HG02588 (cell line): ENCODE measurements at regions not wholly inside any gene's neighbourhood (a gene's known extent, or its start where the extent isn't known, plus 50 kb on each side); places are given as distances from the start of the nearest gene placed in this dataset.

Experiments used
- ATAC-seq: cut with Tn5 transposase; IDR thresholded peaks from one replicate; pipeline ENCODE4 v1.9.1; 2021; ENCODE audit warnings: mild to moderate bottlenecking, moderate library complexity; ENCODE audit not compliant: unreplicated experiment

DNA sequence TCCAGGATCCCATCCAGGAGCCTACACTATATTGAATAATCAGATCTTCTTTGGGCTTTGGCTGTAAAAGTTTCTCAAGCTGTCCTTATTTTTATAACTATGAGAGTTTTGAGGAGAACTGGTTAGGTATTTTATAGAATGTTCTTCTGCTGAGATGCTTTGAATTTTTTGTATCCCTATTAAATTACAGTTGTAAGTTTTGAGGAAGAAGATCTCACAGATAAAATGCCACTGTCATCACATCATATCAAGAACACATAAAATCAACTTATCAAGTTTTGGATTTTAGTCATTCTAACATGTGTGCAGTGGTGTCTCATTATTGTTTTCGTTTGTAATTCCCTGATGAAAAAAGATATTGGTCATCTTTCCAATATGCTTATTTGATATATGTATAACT, 260.2 kb upstream of the COL3A1 start:
- no peak for ATAC-seq

- no peak for ATAC-seq
These were observed 253.2 kb upstream of the COL3A1 start for GRCh38 chr2:188720811-188721605.

GRCh38 chr2:188721784-188722183, 252.4 kb upstream of the COL3A1 start:
- no peak for ATAC-seq

- ATAC-seq, result no peak
These were observed 248.3 kb upstream of the COL3A1 start for GRCh38 chr2:188725746-188726360.

- ATAC-seq, result no peak
These were observed 247.4 kb upstream of the COL3A1 start for GRCh38 chr2:188726626-188727247.

DNA sequence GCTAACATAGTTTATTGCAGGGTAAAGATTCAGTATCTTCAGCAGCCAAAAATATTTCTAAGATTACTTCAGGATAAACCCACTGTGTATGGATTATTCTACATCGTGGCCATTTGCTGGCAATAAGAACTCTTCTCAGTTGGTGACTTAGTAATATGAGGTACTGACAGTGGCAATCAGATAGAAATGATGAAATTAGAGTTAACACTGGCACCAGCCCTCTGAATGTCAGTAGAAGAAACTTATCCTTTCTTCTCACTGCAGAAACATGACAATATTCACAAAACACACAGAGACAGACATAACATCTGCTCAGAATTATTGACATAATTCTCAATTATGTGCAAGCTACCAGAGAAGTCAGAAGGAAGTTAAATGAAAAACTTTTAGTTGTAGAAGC, 246.3 kb upstream of the COL3A1 start:
- no peak for ATAC-seq

DNA sequence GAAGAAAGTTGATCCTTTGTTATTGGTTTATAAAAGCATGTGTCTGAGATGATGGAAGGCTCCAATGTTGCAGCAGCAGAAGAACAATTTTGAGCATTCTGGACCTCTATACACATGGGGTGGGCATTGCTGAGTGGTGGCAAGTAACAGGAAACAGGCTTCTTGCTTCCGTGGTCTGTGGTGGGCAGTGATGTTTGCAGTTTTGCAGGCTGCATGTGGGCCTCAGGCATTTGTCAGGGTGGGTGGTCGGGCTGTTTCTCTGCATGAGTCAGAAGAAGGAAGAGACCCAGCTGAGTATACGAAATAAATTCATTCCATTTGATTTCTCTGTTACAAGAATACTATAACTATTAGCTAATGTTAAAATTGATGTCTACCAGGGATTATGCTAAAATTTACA, 239.5 kb upstream of the COL3A1 start:
- ATAC-seq, result no peak

GRCh38 chr2:188746727-188747126, 227.4 kb upstream of the COL3A1 start:
- no peak for ATAC-seq

- no peak for ATAC-seq
These were observed 222.4 kb upstream of the COL3A1 start for GRCh38 chr2:188751816-188752215.

- ATAC-seq, result no peak
These were observed 221.9 kb upstream of the COL3A1 start for GRCh38 chr2:188752311-188752710.

GRCh38 chr2:188762151-188762550, 212.0 kb upstream of the COL3A1 start:
- ATAC-seq, result no peak

DNA sequence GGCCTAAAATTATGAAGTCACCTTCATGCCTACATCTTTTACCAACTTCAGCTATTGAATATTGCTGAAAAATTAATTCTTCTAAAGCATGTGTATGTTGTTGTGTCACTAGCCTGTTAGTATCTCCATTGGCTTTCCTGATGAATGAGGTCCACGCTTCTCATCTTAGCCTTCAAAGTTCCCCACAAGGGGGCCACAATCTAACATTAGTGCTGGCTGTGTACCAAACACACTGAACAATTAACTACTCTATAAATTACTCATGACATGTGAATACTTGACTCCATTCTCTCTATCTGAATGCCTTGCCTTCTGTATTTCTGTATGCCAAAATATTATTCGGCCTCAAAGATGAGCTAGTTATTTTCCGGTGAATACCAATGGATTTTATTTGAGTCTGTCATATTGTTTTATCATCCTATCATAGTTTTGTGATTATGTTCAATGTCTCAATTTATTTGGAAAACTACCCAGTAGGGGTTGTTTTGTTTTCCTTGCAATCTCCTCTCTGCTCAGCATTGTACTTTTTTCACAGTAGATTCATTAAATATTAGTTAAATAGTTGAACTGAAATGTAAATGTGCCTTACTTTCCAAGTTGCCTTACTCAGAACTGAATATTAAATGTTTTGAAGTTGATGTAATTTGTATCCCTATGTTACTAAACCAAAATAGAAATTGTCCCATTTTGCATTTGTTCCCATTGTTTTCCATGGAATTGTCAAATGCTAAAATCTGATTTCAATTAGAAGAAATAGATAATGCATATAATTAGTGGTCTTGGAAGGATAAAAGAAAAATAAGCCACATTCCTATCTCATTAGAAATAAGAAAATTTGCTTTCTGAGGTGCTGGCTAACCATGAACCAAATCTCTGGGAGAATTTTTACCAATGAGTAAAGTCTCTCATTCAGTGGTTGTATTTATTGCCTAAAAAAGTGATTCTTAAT, 208.4 kb upstream of the COL3A1 start:
- no peak for ATAC-seq

DNA sequence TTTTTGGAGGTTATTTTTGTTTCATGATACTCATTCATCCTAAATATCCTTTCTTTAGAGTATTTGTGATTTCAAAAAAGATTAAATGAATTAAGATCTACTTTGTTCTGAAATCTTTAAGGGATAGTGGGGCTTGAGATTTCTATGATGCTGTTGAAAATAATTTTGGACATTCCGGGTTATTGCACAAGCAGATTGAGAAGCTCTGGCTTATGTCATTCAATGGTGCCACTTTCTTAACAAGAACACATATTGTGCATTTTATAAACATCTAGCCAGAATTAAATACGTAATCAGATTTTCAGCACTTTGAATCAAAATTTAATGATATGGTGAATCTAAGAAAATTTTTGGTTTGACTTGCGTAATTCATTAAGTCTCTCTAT, 207.7 kb upstream of the COL3A1 start:
- ATAC-seq, result no peak

DNA sequence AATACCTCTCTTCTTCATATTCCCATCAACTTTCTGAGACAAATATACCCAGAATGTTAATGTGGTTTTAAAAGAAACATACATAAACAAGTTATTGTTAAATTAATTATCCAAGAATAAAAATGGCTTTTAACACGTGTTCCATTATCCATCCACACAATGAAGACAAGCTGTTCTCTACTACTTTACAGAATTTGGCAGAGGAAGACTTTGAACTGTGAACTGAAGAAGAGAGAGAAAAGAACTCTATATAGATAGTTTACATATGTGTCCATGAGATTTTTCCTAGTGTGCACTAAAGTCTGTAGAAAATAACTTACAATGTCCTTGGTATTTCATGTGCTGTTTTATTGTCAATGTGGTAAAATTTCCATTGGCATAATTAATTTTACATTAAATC, 207.0 kb upstream of the COL3A1 start:
- no peak for ATAC-seq

DNA sequence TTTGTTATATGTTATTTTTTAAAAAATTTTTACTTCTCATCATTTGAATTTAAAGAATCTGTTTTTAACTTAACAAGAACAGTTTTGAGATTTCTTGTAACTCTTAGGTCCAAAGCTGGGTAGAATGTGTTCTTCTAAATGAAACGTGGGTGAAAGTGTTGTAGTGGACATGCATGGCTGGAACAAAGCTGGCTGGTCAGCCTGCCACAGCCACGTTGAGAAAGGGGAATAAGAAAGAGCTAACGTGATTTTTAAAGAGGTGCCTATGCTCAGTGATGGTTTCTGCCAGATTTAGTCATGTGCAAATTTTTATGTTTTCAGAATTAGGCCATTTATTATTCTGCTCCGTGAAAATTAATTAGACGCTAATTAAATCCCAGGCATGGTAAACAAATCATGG, 203.9 kb upstream of the COL3A1 start:
- ATAC-seq, result no peak

DNA sequence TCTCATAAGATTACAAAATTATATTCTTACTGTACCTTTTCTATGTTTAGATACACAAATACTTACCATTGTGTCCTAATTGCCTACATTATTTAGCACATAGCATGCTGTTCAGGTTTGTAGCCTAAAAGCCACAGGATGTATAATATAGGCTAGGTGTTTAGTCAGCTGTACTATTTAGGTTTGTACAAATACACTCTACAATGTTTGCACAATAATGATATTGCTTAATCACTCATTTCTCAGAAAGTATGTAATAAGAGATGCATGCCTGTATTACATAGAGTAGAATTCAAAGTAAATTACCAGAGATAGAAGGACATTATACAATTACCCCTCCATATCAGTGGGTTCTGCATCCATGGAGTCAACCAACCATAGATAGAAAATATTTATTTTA, 201.1 kb upstream of the COL3A1 start:
- no peak for ATAC-seq

- ATAC-seq, result no peak
These were observed 197.5 kb upstream of the COL3A1 start for GRCh38 chr2:188776634-188777033.

DNA sequence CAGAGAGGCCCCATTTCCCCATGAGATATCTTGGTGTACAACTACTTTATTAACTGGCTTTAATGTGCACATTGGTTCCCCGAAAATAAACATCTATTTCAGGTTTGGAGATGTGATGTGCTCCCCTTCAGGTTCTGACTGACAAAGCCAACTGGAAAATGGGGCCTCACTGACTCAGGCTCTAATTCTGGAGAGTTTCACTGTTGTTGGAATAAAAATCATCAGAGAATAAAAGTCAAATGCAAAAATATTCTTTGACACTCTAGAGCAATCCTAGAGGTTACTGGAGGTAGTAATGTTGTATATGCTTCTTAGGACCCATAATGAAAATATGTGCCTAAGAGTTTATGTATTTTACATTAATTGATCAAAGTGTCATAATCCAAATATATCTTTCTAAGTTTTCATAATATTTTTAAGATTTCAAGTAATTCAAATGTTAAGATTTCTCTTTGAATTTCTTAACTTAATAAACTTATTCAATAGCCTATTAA, 189.9 kb upstream of the COL3A1 start:
- ATAC-seq, result no peak

DNA sequence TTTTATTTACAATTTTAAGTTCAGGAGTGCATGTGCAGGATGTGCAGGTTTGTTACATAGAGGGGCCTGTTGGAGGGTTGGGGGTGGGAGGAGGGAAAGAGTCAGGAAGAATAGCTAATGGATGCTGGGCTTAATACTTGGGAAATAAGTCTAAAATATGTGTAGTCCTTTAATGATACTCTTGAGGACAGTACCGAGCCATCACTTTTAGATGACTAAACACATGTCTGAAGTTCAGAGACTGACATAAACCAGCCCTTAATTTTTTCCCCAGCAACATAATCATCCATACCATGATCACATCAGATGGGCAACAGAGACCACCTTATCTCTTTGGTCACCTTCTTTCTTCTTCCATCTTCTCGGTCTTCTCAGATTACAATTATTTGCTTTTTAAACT, 189.1 kb upstream of the COL3A1 start:
- ATAC-seq, result no peak

DNA sequence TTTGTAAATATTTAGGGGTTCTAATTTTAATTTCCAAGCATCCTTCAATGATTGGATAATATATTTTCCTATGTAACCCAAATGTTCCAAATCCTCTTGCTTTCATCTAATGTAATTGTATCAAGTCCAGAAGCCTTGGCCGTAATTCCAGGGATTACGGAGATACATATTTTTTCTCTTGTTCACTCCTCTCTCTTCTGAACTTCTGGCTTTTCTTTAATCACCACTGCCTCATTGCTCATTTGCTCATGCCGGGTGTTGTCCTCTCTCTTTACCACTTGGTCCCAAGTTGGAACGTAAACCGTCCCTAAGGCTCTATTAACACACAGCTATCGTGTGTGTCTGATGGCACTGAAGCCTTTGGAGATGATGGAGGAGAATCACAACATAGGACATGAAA, 188.7 kb upstream of the COL3A1 start:
- ATAC-seq, result no peak

DNA sequence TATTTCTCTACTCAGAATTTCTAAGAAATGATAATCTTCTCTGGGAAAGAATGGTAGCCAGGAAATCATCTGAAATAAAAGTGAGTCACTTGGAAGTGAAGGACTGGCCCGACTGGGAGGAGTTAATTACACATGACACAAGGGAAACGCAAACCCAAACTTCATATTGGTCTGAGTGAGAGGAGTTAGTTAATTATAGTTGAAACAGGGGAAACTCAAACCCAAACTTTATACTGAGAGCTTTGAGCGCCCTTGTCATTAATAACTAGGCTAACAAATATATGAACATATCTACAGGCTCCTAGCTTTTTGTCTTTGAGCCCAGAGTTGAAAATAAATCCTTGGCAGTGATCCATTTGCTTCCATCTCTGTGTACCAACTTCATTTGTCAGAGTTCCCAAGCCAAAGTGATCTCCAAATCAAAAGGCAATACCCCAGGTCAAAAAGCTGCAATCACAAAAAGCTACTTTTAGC, 187.8 kb upstream of the COL3A1 start:
- no peak for ATAC-seq
